ENCODE measurements at regions not wholly inside any gene's neighbourhood (a gene's known extent, or its start where the extent isn't known, plus 50 kb on each side); places are given as distances from the start of the nearest gene placed in this dataset.
A peak's percentile ranks its signal among the peaks of the same experiment; 100 is the strongest.

DNA sequence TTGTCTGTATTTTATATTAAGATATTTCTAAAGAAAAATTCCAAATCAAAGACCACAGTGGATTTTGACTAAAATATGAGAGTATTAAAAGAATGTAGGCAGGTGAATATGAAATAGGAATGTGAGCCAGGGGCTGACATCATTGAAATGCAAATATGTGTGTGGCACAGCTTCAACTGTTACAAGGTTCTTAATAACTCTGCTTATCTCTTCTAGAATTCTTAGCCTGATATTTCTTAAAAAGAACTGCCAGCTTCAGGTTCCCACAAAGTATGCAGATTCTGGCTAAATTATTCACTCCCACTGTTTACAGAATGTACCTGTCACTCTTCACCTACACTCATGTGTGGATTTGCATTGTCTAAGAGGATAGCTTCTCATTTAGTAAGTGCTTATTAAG is 274.4 kb downstream of the DIRAS2 start:
- no peak for DNase-seq (ENCODE audit: low read depth, low spot score)

GRCh38 chr9:90368928-90369327 is 273.7 kb downstream of the DIRAS2 start:
- no peak for DNase-seq (ENCODE audit: low read depth, low spot score)

DNA sequence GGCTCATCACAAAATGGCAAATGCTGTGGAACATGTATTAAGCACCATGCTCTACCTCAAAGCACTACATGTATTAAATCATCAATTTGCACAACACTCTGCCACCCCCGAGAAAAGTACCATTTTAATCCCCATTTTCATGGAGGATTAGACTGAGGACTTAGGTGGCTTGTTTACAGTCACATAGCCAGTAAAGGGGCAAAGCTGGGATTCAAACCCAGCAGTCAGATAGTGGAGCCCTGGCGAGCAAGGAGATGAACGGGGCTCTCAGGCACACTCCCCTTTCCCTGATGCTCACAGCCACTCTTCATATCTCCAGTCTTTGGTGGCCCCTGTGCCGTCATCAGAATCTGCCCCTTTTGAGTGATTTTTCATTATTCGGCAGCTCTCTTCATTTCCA is 262.9 kb downstream of the DIRAS2 start:
- DNase-seq (ENCODE audit: low read depth, low spot score): no peak

GRCh38 chr9:90385146-90385545 is 257.5 kb downstream of the DIRAS2 start:
- no peak for DNase-seq (ENCODE audit: low read depth, low spot score)

DNA sequence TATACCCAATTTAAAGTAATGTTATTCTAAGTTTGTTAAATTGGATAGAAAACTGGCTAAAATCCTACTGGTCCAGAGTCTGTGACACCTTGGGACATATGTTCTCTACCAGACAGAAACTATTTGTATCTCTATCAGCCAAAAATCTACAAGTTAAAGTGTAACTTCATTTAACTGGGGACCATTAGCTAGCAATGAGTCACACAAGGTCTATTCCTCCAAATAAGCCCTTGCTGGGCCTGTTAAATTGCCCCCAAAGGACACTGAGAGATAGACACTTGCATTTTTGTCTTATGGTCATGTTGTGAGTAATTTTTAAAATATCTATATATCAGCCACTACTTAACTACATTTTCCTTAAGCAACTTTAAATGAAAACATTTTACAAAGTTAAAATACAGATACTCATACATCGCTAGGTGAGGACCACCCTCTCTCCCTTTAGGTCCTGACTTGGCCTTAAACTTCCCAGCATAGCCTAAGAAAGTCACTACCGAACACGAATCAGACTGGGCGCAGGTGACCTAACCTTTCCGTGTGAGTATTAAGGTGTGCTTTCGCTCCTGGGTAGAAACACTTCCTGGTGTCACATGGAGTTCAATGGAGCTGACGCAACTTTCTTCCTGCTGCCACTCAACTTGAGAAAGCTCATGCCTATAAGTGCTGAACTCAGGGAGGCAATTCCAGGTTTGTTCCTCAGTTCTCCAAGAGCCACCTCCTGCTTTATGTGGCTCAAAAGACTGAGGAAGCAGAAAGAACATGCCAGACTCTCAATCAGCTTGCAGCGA is 249.1 kb downstream of the DIRAS2 start:
- no peak for DNase-seq (ENCODE audit: low read depth, low spot score)

DNA sequence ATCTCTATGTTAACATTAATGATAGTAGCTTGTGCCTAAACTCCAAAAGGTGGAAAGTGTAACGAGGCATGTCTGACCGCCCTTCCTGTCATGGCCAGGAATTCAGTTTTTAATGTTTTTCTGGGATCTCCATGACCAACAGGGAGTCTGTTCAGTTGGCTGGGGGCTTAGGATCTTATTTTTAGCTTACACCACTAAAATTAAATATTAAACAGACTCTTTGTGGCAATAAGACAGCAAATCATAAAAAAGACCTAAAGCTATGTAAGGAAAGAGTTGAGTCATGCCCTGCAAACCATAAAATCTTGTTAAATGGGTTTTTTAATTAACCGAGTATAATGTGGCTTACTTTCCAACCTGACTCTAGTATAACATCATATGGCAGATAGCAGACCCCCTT is 247.8 kb downstream of the DIRAS2 start:
- no peak for DNase-seq (ENCODE audit: low read depth, low spot score)

DNA sequence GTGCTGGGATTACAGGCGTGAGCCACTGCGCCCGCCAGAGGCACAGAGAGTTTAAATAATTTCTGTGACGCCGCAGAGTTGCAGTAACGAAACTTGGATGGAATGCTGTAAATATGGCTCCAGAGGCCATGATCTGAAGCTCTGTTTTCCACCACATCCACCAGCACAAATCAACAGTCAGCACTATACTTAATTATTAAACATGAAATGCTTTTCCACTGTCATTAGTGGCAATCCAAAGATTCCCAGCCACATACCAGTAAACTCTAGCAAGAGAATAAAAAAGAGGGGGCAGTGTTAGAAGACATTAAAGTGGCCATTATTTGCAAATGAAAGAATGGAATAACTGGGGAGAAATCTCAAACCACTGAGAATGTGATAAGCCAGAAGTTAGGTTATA is 242.5 kb downstream of the DIRAS2 start:
- DNase-seq (ENCODE audit: low read depth, low spot score): no peak

- no peak for DNase-seq (ENCODE audit: low read depth, low spot score)
Measured at GRCh38 chr9:90408659-90409058, 234.0 kb downstream of the DIRAS2 start.

GRCh38 chr9:90419221-90419851 is 223.3 kb downstream of the DIRAS2 start:
- DNase-seq (ENCODE audit: low read depth, low spot score): no peak

DNA sequence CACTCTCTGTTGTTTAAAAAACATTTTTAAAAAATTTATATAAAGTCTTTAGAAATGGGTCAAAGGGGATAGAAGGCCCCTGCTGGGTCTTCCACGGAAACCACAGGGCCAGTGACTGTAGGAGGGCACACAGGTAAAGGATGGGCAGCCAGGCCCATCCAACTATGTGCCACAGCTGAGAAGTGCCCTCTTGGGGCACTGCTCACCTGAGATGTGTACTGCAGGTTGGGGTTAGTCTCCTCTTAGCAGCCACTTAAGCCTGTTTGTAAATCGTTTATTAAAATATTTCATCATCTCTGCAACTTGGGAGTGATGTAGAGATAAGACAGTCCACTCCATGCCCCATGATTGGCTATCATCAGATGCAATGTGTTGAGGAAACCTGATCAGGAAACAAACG is 222.4 kb downstream of the DIRAS2 start:
- no peak for DNase-seq (ENCODE audit: low read depth, low spot score)

- DNase-seq (ENCODE audit: low read depth, low spot score): no peak
Measured at GRCh38 chr9:90420768-90421513, 221.7 kb downstream of the DIRAS2 start.

DNA sequence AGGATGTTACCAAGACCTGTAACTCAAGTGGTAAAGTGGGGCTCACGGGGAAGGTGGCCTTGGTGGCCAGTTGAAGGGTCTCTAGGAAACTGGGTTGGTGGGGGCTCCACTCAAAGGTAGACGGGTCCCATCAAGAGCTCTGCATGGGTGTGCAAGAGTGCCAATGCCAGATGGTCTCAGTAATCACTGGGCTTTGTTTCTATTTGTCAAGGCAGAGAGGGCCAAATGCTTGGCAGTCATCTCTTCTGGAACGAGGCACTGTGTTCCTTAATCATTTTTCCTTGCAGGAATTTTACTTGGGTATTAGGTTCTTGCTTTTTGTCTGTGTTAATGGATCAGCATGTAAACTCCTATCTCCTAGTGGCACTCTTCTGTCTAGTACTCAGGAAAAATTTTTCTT is 220.8 kb downstream of the DIRAS2 start:
- no peak for DNase-seq (ENCODE audit: low read depth, low spot score)

DNA sequence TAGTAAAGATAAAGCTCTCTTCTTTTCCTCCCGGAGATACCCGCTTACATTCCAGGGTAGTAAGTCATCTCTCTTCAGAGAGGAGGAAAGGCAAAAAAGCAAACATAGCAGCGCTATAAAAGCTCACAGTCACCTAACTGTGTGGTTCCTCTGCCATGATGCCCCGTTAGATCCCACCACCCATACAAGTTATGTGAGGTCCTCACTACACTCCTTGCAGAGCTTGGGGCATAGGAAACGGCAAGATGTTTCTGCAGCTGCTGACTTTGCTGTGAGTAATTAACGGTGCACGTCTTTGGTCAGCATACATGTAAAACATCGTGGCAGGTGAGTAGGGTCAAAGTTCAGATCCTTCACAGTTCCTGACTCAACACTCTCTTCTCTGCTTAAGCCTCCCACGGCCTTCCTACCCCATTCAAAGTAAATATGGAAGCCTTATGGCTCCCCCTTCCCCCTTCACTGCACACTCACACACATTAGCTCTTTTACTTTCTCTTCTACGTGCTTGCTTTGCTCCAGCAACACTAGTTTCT is 218.9 kb downstream of the DIRAS2 start:
- DNase-seq (ENCODE audit: low read depth, low spot score): no peak

GRCh38 chr9:90428517-90428916 is 214.1 kb downstream of the DIRAS2 start:
- DNase-seq (ENCODE audit: low read depth, low spot score): no peak

- DNase-seq (ENCODE audit: low read depth, low spot score): no peak
Measured at GRCh38 chr9:90432951-90433350, 209.7 kb downstream of the DIRAS2 start.

DNA sequence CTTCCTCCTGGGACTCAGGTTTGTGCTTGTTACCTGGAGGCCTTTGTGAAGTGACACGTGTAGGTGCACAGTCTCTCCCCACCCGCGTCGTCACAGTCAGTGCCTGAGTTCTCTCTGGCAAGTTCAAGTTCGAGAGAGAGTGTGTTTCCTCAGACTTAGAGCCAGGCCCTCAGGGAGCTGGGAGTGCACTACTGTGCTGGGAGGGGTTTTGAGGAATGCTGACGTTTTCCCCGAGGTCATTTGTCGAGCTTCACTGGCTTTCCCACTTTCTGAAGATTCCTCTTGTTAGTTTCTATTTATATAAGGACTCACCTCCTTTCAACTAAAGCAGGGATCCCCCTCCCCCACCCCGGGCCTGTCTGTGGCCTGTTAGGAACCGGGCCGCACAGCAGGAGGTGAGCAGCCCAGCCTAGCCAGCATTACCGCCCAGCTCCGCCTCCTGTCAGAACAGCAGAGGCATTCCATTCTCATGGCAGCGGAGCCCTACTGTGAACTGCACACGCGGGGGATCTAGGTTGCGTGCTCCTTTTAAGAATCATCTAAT is 209.2 kb downstream of the DIRAS2 start:
- DNase-seq (ENCODE audit: low read depth, low spot score): peak; percentile 52

DNA sequence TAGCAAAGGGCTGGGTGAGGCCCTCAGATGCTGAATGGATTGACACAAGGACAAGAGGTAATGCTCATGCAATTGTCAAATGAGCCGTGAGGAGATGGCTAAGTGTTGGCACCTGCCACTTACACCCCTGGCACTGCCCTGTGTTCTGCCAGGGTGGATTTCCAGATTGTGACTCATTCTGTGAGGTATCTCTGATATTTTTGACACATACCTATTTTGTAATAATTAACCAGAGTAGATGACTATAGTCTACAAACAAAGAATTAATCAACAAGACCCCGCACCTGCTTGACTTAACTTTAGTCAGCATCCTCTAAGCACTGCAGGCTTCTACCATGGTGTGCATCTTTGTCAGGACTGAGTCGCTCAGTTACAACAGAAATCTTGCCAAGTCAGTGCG is 200.8 kb downstream of the DIRAS2 start:
- DNase-seq (ENCODE audit: low read depth, low spot score): no peak

GRCh38 chr9:90442723-90443122 is 199.9 kb downstream of the DIRAS2 start:
- DNase-seq (ENCODE audit: low read depth, low spot score): no peak

DNA sequence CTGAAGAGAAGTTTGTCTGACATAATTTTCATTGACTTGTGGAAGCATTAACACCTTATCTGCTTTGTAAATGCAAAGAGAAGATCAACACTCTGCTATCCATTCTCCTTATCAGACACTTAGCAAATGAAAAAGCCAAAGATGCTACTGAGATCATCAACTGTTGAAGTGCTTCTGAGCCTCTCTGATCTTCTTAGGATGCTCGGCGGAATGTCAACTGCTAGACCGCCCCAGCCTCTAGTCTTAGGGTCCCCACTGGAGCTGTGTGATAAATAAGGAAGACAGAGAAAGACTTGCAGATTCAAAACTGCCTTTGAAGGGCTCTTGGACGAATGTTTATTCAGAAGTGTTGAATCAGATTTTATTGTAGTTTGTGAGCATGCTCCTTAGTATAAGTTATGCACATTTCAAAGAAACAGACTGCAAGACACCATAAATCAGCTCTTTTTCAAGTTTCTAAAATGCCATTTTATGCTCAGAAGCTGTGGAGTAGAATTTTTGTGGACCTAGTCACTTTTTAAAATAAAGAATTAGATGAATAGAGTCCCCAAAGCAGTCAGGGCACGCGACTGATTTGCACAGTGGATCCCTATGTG is 197.9 kb downstream of the DIRAS2 start:
- DNase-seq (ENCODE audit: low read depth, low spot score): no peak

DNA sequence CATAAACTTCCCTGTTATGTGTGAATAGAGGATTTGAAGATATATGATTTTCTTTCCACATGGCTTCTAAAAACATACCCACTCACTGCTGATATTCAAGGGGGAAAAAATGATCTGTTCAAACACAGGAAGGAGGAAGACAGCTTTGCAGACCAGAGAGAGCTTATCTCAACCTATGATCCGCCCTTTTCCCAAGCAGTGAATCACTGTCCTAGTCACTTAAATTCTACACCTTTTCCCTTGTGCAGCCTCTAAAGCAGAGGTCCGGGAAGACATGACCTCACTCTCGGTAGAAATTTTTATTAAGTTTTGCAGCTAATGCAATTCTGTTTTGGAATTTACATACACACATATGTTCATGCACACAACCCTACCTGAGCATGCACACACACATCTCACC is 197.2 kb downstream of the DIRAS2 start:
- no peak for DNase-seq (ENCODE audit: low read depth, low spot score)

DNA sequence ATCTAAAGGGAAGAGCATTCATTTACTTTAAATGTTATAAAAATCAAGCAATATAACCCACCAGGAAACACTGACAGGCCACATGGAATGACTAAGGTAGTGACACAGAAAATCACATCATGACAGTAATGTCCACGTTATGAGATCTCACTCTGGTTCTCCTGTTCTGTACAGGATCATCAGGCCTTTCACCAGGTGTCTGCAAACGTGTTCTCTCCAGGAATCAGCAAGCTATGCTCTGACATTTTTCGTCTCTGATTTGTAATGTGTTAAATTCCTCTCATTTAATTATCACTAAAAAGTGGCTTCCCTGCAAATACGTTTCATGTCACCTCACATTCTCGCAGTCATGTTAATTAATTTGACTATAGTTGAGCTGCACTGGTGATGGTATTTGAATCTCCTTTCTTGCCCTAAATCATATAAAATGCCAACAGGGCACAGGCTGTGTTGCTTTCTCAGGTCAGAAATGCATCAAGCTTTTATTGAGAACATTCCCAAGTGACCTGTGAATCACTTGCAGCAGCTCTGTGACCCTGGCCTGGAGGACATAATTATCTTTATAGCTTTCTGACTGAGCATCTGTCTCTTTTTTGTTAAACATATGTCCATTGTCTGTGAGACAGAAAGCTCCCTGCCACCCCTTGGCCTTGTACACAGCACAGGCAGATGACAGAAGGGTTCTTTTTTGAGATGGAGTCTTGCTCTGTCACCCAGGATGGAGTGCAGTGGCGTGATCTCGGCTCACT is 196.2 kb downstream of the DIRAS2 start:
- no peak for DNase-seq (ENCODE audit: low read depth, low spot score)
